Trophoblast cell (in vitro differentiated cells and primary cell): ENCODE measurements at regions not wholly inside any gene's neighbourhood (a gene's known extent, or its start where the extent isn't known, plus 50 kb on each side); places are given as distances from the start of the nearest gene placed in this dataset.
A peak's percentile ranks its signal among the peaks of the same experiment; 100 is the strongest.

ENCODE experiments used
- DNase-seq, 2 donors: peaks; one replicate each; pipeline ENCODE4 v3.0.0-alpha.2; 2016
- H2AFZ ChIP-seq: 2 replicates; pipeline ENCODE4 v1.6.1; 2013; ENCODE audit warnings: low read length, moderate library complexity, mild to moderate bottlenecking; ENCODE audit not compliant: insufficient read depth, poor library complexity
- H2AK5ac ChIP-seq: 2 replicates; pipeline ENCODE4 v1.6.1; 2013; ENCODE audit warnings: mild to moderate bottlenecking, low read length
- H2BK120ac ChIP-seq: 2 replicates; pipeline ENCODE4 v1.6.1; 2013; ENCODE audit warnings: low read length, mild to moderate bottlenecking, moderate library complexity; ENCODE audit not compliant: insufficient read depth, poor library complexity
- H2BK12ac ChIP-seq: 2 replicates; pipeline ENCODE4 v1.6.1; 2013; ENCODE audit warnings: mild to moderate bottlenecking, low read length, moderate library complexity
- H2BK5ac ChIP-seq: 2 replicates; pipeline ENCODE4 v1.6.1; 2013; ENCODE audit warnings: low read length, low read depth, moderate library complexity, mild to moderate bottlenecking; ENCODE audit not compliant: poor library complexity
- H3K14ac ChIP-seq: 2 replicates; pipeline ENCODE4 v1.6.1; 2013; ENCODE audit warnings: mild to moderate bottlenecking, low read length
- H3K18ac ChIP-seq: 2 replicates; pipeline ENCODE4 v1.6.1; 2013; ENCODE audit warnings: mild to moderate bottlenecking, low read length
- H3K23ac ChIP-seq: 2 replicates; pipeline ENCODE4 v1.6.1; 2013; ENCODE audit warnings: low read length
- H3K27ac ChIP-seq: 2 replicates; pipeline ENCODE4 v1.5.1; 2013; ENCODE audit warnings: low read depth, mild to moderate bottlenecking, inconsistent platforms, low read length, moderate library complexity
- H3K27me3 ChIP-seq: 2 replicates; pipeline ENCODE4 v1.6.1; 2013; ENCODE audit warnings: inconsistent platforms, mild to moderate bottlenecking, low read length, moderate library complexity; ENCODE audit not compliant: insufficient read depth
- H3K36me3 ChIP-seq, 2 experiments: 1 replicate in 1 of 2; 2 replicates in 1 of 2; pipeline ENCODE4 v1.6.1; 2013; ENCODE audit warnings: low read length in 2 of 2, mild to moderate bottlenecking in 2 of 2, moderate library complexity in 1 of 2; ENCODE audit not compliant: insufficient read depth in 2 of 2, control insufficient read depth in 1 of 2
- H3K4ac ChIP-seq: 2 replicates; pipeline ENCODE4 v1.6.1; 2013; ENCODE audit warnings: low read depth, mild to moderate bottlenecking, low read length, moderate library complexity
- H3K4me1 ChIP-seq, 2 experiments: 1 replicate in 1 of 2; 2 replicates in 1 of 2; pipeline ENCODE4 v1.6.1; 2013; ENCODE audit warnings: low read length in 2 of 2, mild to moderate bottlenecking in 2 of 2, moderate library complexity in 1 of 2; ENCODE audit not compliant: insufficient read depth in 2 of 2, control insufficient read depth in 1 of 2
- H3K4me2 ChIP-seq: 2 replicates; pipeline ENCODE4 v1.6.1; 2013; ENCODE audit warnings: inconsistent platforms, mild to moderate bottlenecking, low read length, moderate library complexity
- H3K4me3 ChIP-seq: 2 replicates; pipeline ENCODE4 v1.5.1; 2013; ENCODE audit warnings: mild to moderate bottlenecking, low read depth, low read length, inconsistent platforms
- H3K79me1 ChIP-seq: one replicate; pipeline ENCODE4 v1.6.1; 2013; ENCODE audit warnings: low read length
- H3K79me2 ChIP-seq: 2 replicates; pipeline ENCODE4 v1.6.1; 2013; ENCODE audit warnings: low read length, mild to moderate bottlenecking; ENCODE audit not compliant: control insufficient read depth, insufficient read depth, poor library complexity
- H3K9ac ChIP-seq: 2 replicates; pipeline ENCODE4 v1.6.1; 2013; ENCODE audit warnings: mild to moderate bottlenecking, low read length
- H3K9me3 ChIP-seq: 2 replicates; pipeline ENCODE4 v1.6.1; 2013; ENCODE audit warnings: low read depth, mild to moderate bottlenecking, control low read depth, inconsistent platforms, low read length; ENCODE audit not compliant: insufficient read depth
- H4K12ac ChIP-seq: 2 replicates; pipeline ENCODE4 v1.6.1; 2013; ENCODE audit warnings: low read depth, mild to moderate bottlenecking, low read length, moderate library complexity
- H4K8ac ChIP-seq: 2 replicates; pipeline ENCODE4 v1.6.1; 2013; ENCODE audit warnings: low read depth, mild to moderate bottlenecking, low read length, moderate library complexity
- H4K91ac ChIP-seq: one replicate; pipeline ENCODE4 v1.6.1; 2013; ENCODE audit warnings: low read depth, mild to moderate bottlenecking, low read length, moderate library complexity
- WGBS: extraction: QIAGEN DNeasy Blood & Tissue Kit; methylation state at CpG from one replicate; pipeline ENCODE4 v1.1.7; 2013; ENCODE audit warnings: missing lambda C conversion rate; ENCODE audit not compliant: insufficient read length, insufficient coverage; ENCODE audit errors: extremely low coverage; 5-methylcytosine and 5-hydroxymethylcytosine counted together

GRCh38 chr15:96818861-96819260 lies 488.4 kb downstream of the NR2F2 start:
- no CpG with 5 or more reads among the region's 4 CpGs for WGBS
- H3K9me3 ChIP-seq = no peaks in the 10 kb centered on the region

GRCh38 chr15:96827981-96828380 lies 497.5 kb downstream of the NR2F2 start:
- H2BK120ac ChIP-seq = no peak overlapping the region
- no peak overlapping the region for H3K18ac ChIP-seq
- no CpG with 5 or more reads among the region's 8 CpGs for WGBS
- H3K79me1 ChIP-seq = no peaks in the 10 kb centered on the region
- no peak overlapping the region for H2BK5ac ChIP-seq
- H3K14ac ChIP-seq = no peak overlapping the region
- H4K12ac ChIP-seq = no peak overlapping the region
- DNase-seq = peak; percentile 82 to 94
- H3K9ac ChIP-seq = no peak overlapping the region
- no peak overlapping the region for H4K91ac ChIP-seq
- no peak overlapping the region for H2AFZ ChIP-seq
- no peaks in the 10 kb centered on the region for H3K79me2 ChIP-seq
- H3K4me2 ChIP-seq = no peak overlapping the region
- H2BK12ac ChIP-seq = no peak overlapping the region
- H2AK5ac ChIP-seq = no peak overlapping the region
- no peak overlapping the region for H3K4ac ChIP-seq
- H3K9me3 ChIP-seq = no peaks in the 10 kb centered on the region
- H3K4me1 ChIP-seq = no peaks in the 10 kb centered on the region
- no peak overlapping the region for H4K8ac ChIP-seq
- no peak overlapping the region for H3K27ac ChIP-seq
- H3K23ac ChIP-seq = no peak overlapping the region
- H3K27me3 ChIP-seq = no peaks in the 10 kb centered on the region
- H3K4me3 ChIP-seq = no peak overlapping the region
- H3K36me3 ChIP-seq = no peaks in the 10 kb centered on the region

More at GRCh38 chr15:96818861-96819260, 488.4 kb downstream of the NR2F2 start:
- Histone ChIP-seq H4K12ac (no peak overlapping the region), H2BK120ac (no peak overlapping the region), H3K27ac (no peak overlapping the region), H3K4me2 (no peak overlapping the region), H3K27me3 (no peaks in the 10 kb centered on the region), H4K8ac (no peak overlapping the region), H3K14ac (no peak overlapping the region), H2AK5ac (no peak overlapping the region), H4K91ac (no peak overlapping the region), H3K36me3 (no peaks in the 10 kb centered on the region), H3K4me1 (no peaks in the 10 kb centered on the region), H2BK12ac (no peak overlapping the region), H3K18ac (no peak overlapping the region), H3K4ac (no peak overlapping the region), H3K4me3 (no peak overlapping the region), H3K79me1 (no peaks in the 10 kb centered on the region), H3K9ac (no peak overlapping the region), H3K23ac (no peak overlapping the region), H2AFZ (no peak overlapping the region), H2BK5ac (no peak overlapping the region), H3K79me2 (no peaks in the 10 kb centered on the region)
- DNase-seq = no peak

GRCh38 chr15:96837241-96837970 lies 506.9 kb downstream of the NR2F2 start:
- H3K36me3 ChIP-seq = no peaks in the 10 kb centered on the region
- no peak overlapping the region for H2BK5ac ChIP-seq
- no peak overlapping the region for H2BK12ac ChIP-seq
- H3K14ac ChIP-seq = no peak overlapping the region
- H4K12ac ChIP-seq = no peak overlapping the region
- no peak for DNase-seq
- H4K91ac ChIP-seq = no peak overlapping the region
- H3K9me3 ChIP-seq = peaks cover 2% of the 10 kb centered on the region
- no peak overlapping the region for H3K18ac ChIP-seq
- no CpG with 5 or more reads among the region's 14 CpGs for WGBS
- no peak overlapping the region for H3K9ac ChIP-seq
- no peak overlapping the region for H4K8ac ChIP-seq
- no peaks in the 10 kb centered on the region for H3K27me3 ChIP-seq
- H3K4me2 ChIP-seq = no peak overlapping the region
- H3K79me2 ChIP-seq = no peaks in the 10 kb centered on the region
- H3K4ac ChIP-seq = no peak overlapping the region
- H3K79me1 ChIP-seq = no peaks in the 10 kb centered on the region
- H3K4me1 ChIP-seq = no peaks in the 10 kb centered on the region
- no peak overlapping the region for H2AFZ ChIP-seq
- H3K23ac ChIP-seq = no peak overlapping the region
- no peak overlapping the region for H3K4me3 ChIP-seq
- no peak overlapping the region for H3K27ac ChIP-seq
- no peak overlapping the region for H2AK5ac ChIP-seq
- no peak overlapping the region for H2BK120ac ChIP-seq

GRCh38 chr15:96838081-96838480 lies 507.6 kb downstream of the NR2F2 start:
- no peaks in the 10 kb centered on the region for H3K27me3 ChIP-seq
- no peak overlapping the region for H2BK5ac ChIP-seq
- no peaks in the 10 kb centered on the region for H3K79me1 ChIP-seq
- no peak overlapping the region for H3K23ac ChIP-seq
- H2AFZ ChIP-seq = no peak overlapping the region
- no peaks in the 10 kb centered on the region for H3K4me1 ChIP-seq
- no peak overlapping the region for H2BK120ac ChIP-seq
- no peak overlapping the region for H2AK5ac ChIP-seq
- H3K4ac ChIP-seq = no peak overlapping the region
- no peak overlapping the region for H3K4me2 ChIP-seq
- no peak overlapping the region for H3K27ac ChIP-seq
- no peak overlapping the region for H4K8ac ChIP-seq
- H3K18ac ChIP-seq = no peak overlapping the region
- peak in 1 of 2 donors; percentile 5 for DNase-seq
- H3K9ac ChIP-seq = no peak overlapping the region
- H3K9me3 ChIP-seq = peaks cover 2% of the 10 kb centered on the region
- H4K12ac ChIP-seq = no peak overlapping the region
- H4K91ac ChIP-seq = no peak overlapping the region
- H3K4me3 ChIP-seq = no peak overlapping the region
- no peaks in the 10 kb centered on the region for H3K36me3 ChIP-seq
- H3K79me2 ChIP-seq = no peaks in the 10 kb centered on the region
- H2BK12ac ChIP-seq = no peak overlapping the region
- no peak overlapping the region for H3K14ac ChIP-seq
